ENCODE measurements at regions not wholly inside any gene's neighbourhood (a gene's known extent, or its start where the extent isn't known, plus 50 kb on each side); places are given as distances from the start of the nearest gene placed in this dataset.

DNA sequence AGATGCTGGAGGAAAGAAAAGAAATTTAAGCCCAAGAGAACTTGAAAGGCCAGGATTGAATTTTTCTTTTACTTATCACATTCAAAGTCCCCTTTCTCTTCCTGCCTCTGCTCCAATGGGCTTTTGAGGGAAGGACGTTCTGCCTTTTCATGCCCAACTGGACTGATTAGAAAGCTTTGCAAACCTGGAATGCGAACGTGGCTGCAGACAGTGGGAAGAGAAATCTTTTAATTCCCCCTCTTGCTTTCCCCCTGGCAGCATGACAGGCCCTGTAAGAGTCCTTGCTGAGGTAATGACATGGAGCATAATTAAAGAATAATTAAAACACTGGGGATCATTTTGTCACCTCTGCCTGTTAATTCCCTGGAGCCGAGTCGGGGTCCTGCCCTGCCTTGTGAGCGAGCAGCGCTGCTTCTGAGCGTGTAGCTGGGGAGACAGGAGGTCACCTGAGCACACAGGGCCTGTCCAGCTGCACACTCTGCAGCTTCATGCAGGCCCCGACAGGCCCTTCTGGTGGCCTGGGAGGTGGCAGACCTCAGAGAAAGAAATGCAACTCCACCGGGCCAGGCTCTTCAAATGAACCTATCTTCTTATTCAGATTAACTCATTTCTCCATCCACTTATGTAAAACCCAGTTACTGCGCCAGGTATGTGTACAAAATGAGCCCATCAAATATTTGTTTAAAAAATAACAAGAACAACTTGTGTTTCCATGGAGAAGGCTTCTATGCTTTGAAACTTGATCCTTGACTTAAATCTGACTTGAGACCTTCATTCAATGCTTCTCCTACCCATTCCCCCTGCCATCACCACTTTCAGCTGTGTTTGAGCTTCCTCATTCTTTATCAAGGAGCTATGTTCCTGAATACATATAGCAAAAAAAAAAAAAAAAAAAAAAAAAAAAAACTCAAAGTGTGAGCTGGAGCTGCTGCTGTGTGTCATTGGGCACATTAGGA lies 628.2 kb upstream of the CFAP20DC start:
- no peak overlapping the region for H3K9ac ChIP-seq (ENCODE audit: insufficient read length)
- no peaks in the 10 kb centered on the region for H3K36me3 ChIP-seq (ENCODE audit: insufficient read depth, low read length)
- no peak overlapping the region for H3K27ac ChIP-seq
- TF ChIP-seq POLR2AphosphoS5 (IDR thresholded peaks at IDR 0.05; ENCODE audit: borderline replicate concordance, low read depth, low read length) (no peak), FOXP2 (optimal IDR thresholded peaks at IDR 0.05; ENCODE audit: control extremely low read depth, extremely low read length, insufficient read depth) (no peak), EZH2 (IDR thresholded peaks at IDR 0.05) (no peak)
- no peaks in the 10 kb centered on the region for H3K9me3 ChIP-seq (ENCODE audit: low read depth, low read length)
- H3K4me3 ChIP-seq = no peak overlapping the region
- DNase-seq (ENCODE audit: low read depth, low spot score) = no peak

DNA sequence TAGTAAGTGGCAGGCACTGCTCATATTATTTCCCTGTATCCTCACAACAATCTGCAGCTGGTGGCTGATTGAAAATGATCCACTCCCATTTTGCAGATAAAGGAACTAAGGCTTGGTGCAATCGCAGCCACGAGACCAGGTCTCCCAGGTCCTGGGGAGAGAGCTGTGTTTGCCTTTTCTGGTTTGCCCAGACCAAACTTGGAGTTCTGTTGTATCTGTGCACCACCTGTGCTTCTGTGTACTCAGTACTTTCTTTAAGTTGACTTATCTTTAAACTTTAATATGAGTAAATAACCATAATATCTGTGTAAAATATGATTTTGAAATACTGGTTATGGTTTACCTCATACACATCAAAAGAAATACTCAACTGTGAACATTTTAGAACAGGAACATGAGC lies 625.7 kb upstream of the CFAP20DC start:
- no peak for DNase-seq (ENCODE audit: low read depth, low spot score)
- Histone ChIP-seq H3K4me3 (no peak overlapping the region), H3K27ac (no peak overlapping the region), H3K9me3 (ENCODE audit: low read depth, low read length) (no peaks in the 10 kb centered on the region), H3K9ac (ENCODE audit: insufficient read length) (no peak overlapping the region), H3K36me3 (ENCODE audit: insufficient read depth, low read length) (no peaks in the 10 kb centered on the region)
- TF ChIP-seq POLR2AphosphoS5 (IDR thresholded peaks at IDR 0.05; ENCODE audit: borderline replicate concordance, low read depth, low read length) = no peak
- TF ChIP-seq EZH2 (IDR thresholded peaks at IDR 0.05) = no peak
- no peak for TF ChIP-seq FOXP2 (optimal IDR thresholded peaks at IDR 0.05; ENCODE audit: control extremely low read depth, extremely low read length, insufficient read depth)

DNA sequence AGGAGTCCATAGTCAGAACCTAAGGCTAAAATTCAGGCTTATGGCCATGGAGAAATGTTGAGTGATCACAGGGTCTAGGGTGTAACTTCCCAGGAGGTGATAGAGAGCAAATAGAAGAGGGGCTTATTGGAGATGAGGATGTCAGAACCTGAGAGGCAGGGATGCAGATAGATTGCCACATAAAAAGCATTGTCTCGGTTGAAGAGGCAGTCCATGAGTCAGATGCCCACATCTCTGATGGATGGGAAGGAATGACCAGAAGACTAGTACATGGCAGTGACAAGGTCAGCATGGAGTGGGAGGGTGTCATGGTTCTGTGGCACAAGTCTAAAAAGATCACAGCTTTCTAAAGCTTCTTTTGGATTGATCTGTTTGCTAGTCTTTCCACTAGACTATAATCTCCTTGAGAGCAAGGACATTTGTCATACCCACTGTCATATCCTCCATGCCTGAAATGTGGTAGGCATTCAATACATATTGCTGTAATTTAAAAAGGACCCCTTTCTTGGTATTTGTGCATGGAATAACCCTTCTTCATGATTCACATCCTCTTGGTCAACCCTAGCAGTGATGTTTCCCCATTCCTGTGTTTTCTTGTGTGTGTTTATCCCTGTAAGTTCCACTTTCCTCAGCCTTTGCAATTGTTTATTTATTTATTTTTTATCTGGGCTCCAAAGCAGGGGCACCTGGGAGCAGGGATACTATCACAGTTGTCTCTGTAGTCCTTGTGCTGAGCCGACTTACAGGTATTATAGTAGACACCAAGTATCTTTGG lies 613.4 kb upstream of the CFAP20DC start:
- Histone ChIP-seq H3K27ac (no peak overlapping the region), H3K4me3 (no peak overlapping the region), H3K9ac (ENCODE audit: insufficient read length) (no peak overlapping the region), H3K36me3 (ENCODE audit: insufficient read depth, low read length) (no peaks in the 10 kb centered on the region), H3K9me3 (ENCODE audit: low read depth, low read length) (no peaks in the 10 kb centered on the region)
- no peak for TF ChIP-seq EZH2 (IDR thresholded peaks at IDR 0.05)
- no peak for TF ChIP-seq FOXP2 (optimal IDR thresholded peaks at IDR 0.05; ENCODE audit: control extremely low read depth, extremely low read length, insufficient read depth)
- DNase-seq (ENCODE audit: low read depth, low spot score) = no peak

GRCh38 chr3:59660852-59661625 lies 611.2 kb upstream of the CFAP20DC start:
- Histone ChIP-seq H3K4me3 (no peak overlapping the region), H3K36me3 (ENCODE audit: insufficient read depth, low read length) (no peaks in the 10 kb centered on the region), H3K9me3 (ENCODE audit: low read depth, low read length) (no peaks in the 10 kb centered on the region), H3K9ac (ENCODE audit: insufficient read length) (no peak overlapping the region), H3K27ac (no peak overlapping the region)
- no peak for DNase-seq (ENCODE audit: low read depth, low spot score)
- TF ChIP-seq FOXP2 (optimal IDR thresholded peaks at IDR 0.05; ENCODE audit: control extremely low read depth, extremely low read length, insufficient read depth) (no peak), EZH2 (IDR thresholded peaks at IDR 0.05) (no peak), POLR2AphosphoS5 (IDR thresholded peaks at IDR 0.05; ENCODE audit: borderline replicate concordance, low read depth, low read length) (no peak)

GRCh38 chr3:59660376-59660775 lies 610.6 kb upstream of the CFAP20DC start:
- H3K9me3 ChIP-seq (ENCODE audit: low read depth, low read length) = no peaks in the 10 kb centered on the region
- no peak for TF ChIP-seq FOXP2 (optimal IDR thresholded peaks at IDR 0.05; ENCODE audit: control extremely low read depth, extremely low read length, insufficient read depth)
- no peak for TF ChIP-seq POLR2AphosphoS5 (IDR thresholded peaks at IDR 0.05; ENCODE audit: borderline replicate concordance, low read depth, low read length)
- TF ChIP-seq EZH2 (IDR thresholded peaks at IDR 0.05) = no peak
- H3K36me3 ChIP-seq (ENCODE audit: insufficient read depth, low read length) = no peaks in the 10 kb centered on the region
- H3K4me3 ChIP-seq = no peak overlapping the region
- no peak for DNase-seq (ENCODE audit: low read depth, low spot score)
- H3K27ac ChIP-seq = no peak overlapping the region
- H3K9ac ChIP-seq (ENCODE audit: insufficient read length) = no peak overlapping the region

DNA sequence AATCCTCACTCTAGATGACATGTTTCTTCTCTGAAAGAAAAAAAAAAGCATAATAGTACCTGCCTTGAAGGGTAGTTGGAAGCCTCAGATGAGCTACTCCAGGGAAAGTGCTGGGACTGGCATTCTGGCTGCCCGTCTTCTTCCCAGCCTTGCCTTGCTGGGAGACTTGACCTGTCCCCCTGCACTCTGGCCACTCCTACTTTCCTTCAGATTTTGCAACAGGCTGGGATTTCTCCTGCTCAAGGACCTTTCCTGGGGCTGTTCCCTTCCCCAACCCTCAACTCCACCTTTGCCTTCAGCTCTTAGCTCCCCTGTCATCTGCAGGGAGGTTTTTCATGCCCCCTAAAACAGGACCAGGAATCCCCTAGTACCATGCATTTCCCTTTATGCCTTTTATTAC lies 609.9 kb upstream of the CFAP20DC start:
- Histone ChIP-seq H3K4me3 (no peak overlapping the region), H3K27ac (no peak overlapping the region), H3K9me3 (ENCODE audit: low read depth, low read length) (no peaks in the 10 kb centered on the region), H3K9ac (ENCODE audit: insufficient read length) (no peak overlapping the region), H3K36me3 (ENCODE audit: insufficient read depth, low read length) (no peaks in the 10 kb centered on the region)
- DNase-seq (ENCODE audit: low read depth, low spot score) = no peak
- TF ChIP-seq EZH2 (IDR thresholded peaks at IDR 0.05) (no peak), POLR2AphosphoS5 (IDR thresholded peaks at IDR 0.05; ENCODE audit: borderline replicate concordance, low read depth, low read length) (no peak), FOXP2 (optimal IDR thresholded peaks at IDR 0.05; ENCODE audit: control extremely low read depth, extremely low read length, insufficient read depth) (no peak)

GRCh38 chr3:59658866-59659265 lies 609.0 kb upstream of the CFAP20DC start:
- no peak for DNase-seq (ENCODE audit: low read depth, low spot score)
- Histone ChIP-seq H3K27ac (no peak overlapping the region), H3K9me3 (ENCODE audit: low read depth, low read length) (no peaks in the 10 kb centered on the region), H3K4me3 (no peak overlapping the region), H3K9ac (ENCODE audit: insufficient read length) (no peak overlapping the region), H3K36me3 (ENCODE audit: insufficient read depth, low read length) (no peaks in the 10 kb centered on the region)
- TF ChIP-seq POLR2AphosphoS5 (IDR thresholded peaks at IDR 0.05; ENCODE audit: borderline replicate concordance, low read depth, low read length) (no peak), FOXP2 (optimal IDR thresholded peaks at IDR 0.05; ENCODE audit: control extremely low read depth, extremely low read length, insufficient read depth) (no peak), EZH2 (IDR thresholded peaks at IDR 0.05) (no peak)

DNA sequence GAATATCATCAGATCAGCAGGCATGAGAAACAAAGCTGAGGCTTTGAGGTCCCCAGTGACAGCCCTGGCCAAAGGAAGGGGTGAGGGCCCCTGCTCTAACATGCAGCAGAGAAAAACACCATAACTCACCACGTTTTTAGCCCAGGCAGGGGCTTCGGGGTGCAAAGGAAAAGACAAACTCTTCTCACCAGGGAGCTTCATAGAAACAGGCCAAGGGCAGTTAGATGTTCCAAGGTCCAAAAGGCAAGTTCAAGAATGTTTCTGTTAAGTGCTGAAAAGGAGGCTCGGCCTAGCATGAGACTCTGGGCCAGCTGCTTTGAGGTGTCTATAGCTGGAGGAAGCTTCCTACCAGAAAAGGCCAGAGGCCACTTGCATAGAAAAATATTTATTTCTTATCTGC lies 608.4 kb upstream of the CFAP20DC start:
- Histone ChIP-seq H3K9ac (ENCODE audit: insufficient read length) (no peak overlapping the region), H3K27ac (no peak overlapping the region), H3K9me3 (ENCODE audit: low read depth, low read length) (no peaks in the 10 kb centered on the region), H3K4me3 (no peak overlapping the region), H3K36me3 (ENCODE audit: insufficient read depth, low read length) (no peaks in the 10 kb centered on the region)
- TF ChIP-seq POLR2AphosphoS5 (IDR thresholded peaks at IDR 0.05; ENCODE audit: borderline replicate concordance, low read depth, low read length) = no peak
- TF ChIP-seq EZH2 (IDR thresholded peaks at IDR 0.05) = no peak
- TF ChIP-seq FOXP2 (optimal IDR thresholded peaks at IDR 0.05; ENCODE audit: control extremely low read depth, extremely low read length, insufficient read depth) = no peak
- no peak for DNase-seq (ENCODE audit: low read depth, low spot score)
